ENCODE measurements at regions not wholly inside any gene's neighbourhood (a gene's known extent, or its start where the extent isn't known, plus 50 kb on each side); places are given as distances from the start of the nearest gene placed in this dataset.

GRCh38 chr9:86652736-86653135 lies 294.6 kb downstream of the GAS1 start:
- Histone ChIP-seq H3K4me1 (ENCODE audit: control insufficient read depth in 1 of 2, low read depth in 2 of 2) (no peaks in the 10 kb centered on the region), H3K27me3 (replicated peaks; ENCODE audit: insufficient read depth) (no peaks in the 10 kb centered on the region), H3K27ac (no peak overlapping the region), H3K9me3 (no peaks in the 10 kb centered on the region), H3K4me3 (no peak overlapping the region), H3K36me3 (no peaks in the 10 kb centered on the region)
- no peak for TF ChIP-seq CTCF (IDR thresholded peaks at IDR 0.05)
- DNase-seq (ENCODE audit: low spot score) (no peak), ATAC-seq (ENCODE audit: insufficient number of reproducible peaks, low FRiP score, low read depth) (no peak)

GRCh38 chr9:86649913-86650312 lies 295.7 kb upstream of the TUT7 start:
- no peaks in the 10 kb centered on the region for H3K4me1 ChIP-seq (ENCODE audit: control insufficient read depth in 1 of 2, low read depth in 2 of 2)
- H3K36me3 ChIP-seq = no peaks in the 10 kb centered on the region
- no peak overlapping the region for H3K4me3 ChIP-seq
- ATAC-seq (ENCODE audit: insufficient number of reproducible peaks, low FRiP score, low read depth) = no peak
- TF ChIP-seq CTCF (IDR thresholded peaks at IDR 0.05) = no peak
- H3K27ac ChIP-seq = no peak overlapping the region
- H3K9me3 ChIP-seq = no peaks in the 10 kb centered on the region
- no peak for DNase-seq (ENCODE audit: low spot score)
- no peaks in the 10 kb centered on the region for H3K27me3 ChIP-seq (replicated peaks; ENCODE audit: insufficient read depth)

GRCh38 chr9:86648828-86649170 lies 294.6 kb upstream of the TUT7 start:
- no peak for TF ChIP-seq CTCF (IDR thresholded peaks at IDR 0.05)
- Histone ChIP-seq H3K4me3 (no peak overlapping the region), H3K36me3 (no peaks in the 10 kb centered on the region), H3K9me3 (no peaks in the 10 kb centered on the region), H3K27ac (no peak overlapping the region), H3K27me3 (replicated peaks; ENCODE audit: insufficient read depth) (no peaks in the 10 kb centered on the region), H3K4me1 (ENCODE audit: control insufficient read depth in 1 of 2, low read depth in 2 of 2) (no peaks in the 10 kb centered on the region)
- no peak for ATAC-seq (ENCODE audit: insufficient number of reproducible peaks, low FRiP score, low read depth)
- no peak for DNase-seq (ENCODE audit: low spot score)

GRCh38 chr9:86648156-86648827 lies 294.1 kb upstream of the TUT7 start:
- no peaks in the 10 kb centered on the region for H3K27me3 ChIP-seq (replicated peaks; ENCODE audit: insufficient read depth)
- H3K9me3 ChIP-seq = no peaks in the 10 kb centered on the region
- ATAC-seq (ENCODE audit: insufficient number of reproducible peaks, low FRiP score, low read depth) (no peak), DNase-seq (ENCODE audit: low spot score) (no peak)
- no peaks in the 10 kb centered on the region for H3K4me1 ChIP-seq (ENCODE audit: control insufficient read depth in 1 of 2, low read depth in 2 of 2)
- no peaks in the 10 kb centered on the region for H3K36me3 ChIP-seq
- TF ChIP-seq CTCF (IDR thresholded peaks at IDR 0.05) = no peak
- H3K4me3 ChIP-seq = no peak overlapping the region
- no peak overlapping the region for H3K27ac ChIP-seq

- H3K9me3 ChIP-seq = no peaks in the 10 kb centered on the region
- H3K27me3 ChIP-seq (replicated peaks; ENCODE audit: insufficient read depth) = no peaks in the 10 kb centered on the region
- no peak for ATAC-seq (ENCODE audit: insufficient number of reproducible peaks, low FRiP score, low read depth)
- DNase-seq (ENCODE audit: low spot score) = no peak
- no peaks in the 10 kb centered on the region for H3K36me3 ChIP-seq
- no peak overlapping the region for H3K4me3 ChIP-seq
- TF ChIP-seq CTCF (IDR thresholded peaks at IDR 0.05) = no peak
- no peak overlapping the region for H3K27ac ChIP-seq
- no peaks in the 10 kb centered on the region for H3K4me1 ChIP-seq (ENCODE audit: control insufficient read depth in 1 of 2, low read depth in 2 of 2)
These were observed 291.1 kb upstream of the TUT7 start for GRCh38 chr9:86645303-86645702.

Measured in thoracic aorta (tissue), 2 donors.